SKM-1 treated with dmso at 0.1 percent for 144 hours (cell line): ENCODE measurements at regions not wholly inside any gene's neighbourhood (a gene's known extent, or its start where the extent isn't known, plus 50 kb on each side); places are given as distances from the start of the nearest gene placed in this dataset.
"Not testable (repeated sequence)": the region's sequence is repeated elsewhere in the genome, so short reads cannot be mapped to it uniquely, and the experiment has no call there.

Experiments used
- DNase-seq: peaks from one replicate; lab custom pipeline; 2025; ENCODE audit not compliant: unreplicated experiment; lab: John Stamatoyannopoulos, UW

- no peak for DNase-seq
Measured at GRCh38 chrX:112946227-112946626, 105.6 kb upstream of the AMOT start.

GRCh38 chrX:112945826-112946225, 105.2 kb upstream of the AMOT start:
- no peak for DNase-seq

DNA sequence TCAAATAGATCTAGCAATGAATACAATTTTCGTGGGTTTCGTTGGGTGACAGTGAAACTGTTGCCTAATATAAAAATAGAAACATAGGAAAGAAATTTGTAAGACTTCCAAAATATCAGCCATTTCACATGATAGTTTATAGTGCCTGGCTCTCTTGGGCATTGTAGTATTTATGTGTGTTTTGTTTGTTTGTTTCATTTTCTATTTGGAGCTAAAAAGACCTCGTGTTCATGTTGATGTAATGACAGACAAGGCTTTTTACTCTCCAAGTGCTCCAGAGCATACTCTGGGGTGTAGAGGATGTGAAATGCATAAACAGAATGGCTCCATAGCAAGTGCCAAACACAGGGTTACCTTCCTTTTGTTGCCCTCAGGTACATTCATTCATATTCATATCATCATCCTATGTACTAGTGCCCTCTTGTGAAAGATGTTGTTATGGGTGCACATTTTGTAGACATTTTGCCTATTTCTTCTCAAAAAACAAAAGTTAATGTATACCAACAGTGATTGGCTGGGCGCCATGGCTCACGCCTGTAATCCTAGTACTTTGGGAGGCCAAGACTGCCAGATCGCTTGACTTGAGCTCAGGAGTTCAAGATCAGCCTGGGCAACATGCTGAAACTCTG, 100.7 kb upstream of the AMOT start:
- no peak for DNase-seq

GRCh38 chrX:112935029-112935428, 94.4 kb upstream of the AMOT start:
- no peak for DNase-seq

GRCh38 chrX:112931900-112932299, 91.3 kb upstream of the AMOT start:
- DNase-seq, result no peak

- no peak for DNase-seq
Measured at GRCh38 chrX:112931478-112931877, 90.8 kb upstream of the AMOT start.

GRCh38 chrX:112923381-112923780, 82.8 kb upstream of the AMOT start:
- not testable (repeated sequence) for DNase-seq

GRCh38 chrX:112913807-112914206, 73.2 kb upstream of the AMOT start:
- DNase-seq, result no peak

DNA sequence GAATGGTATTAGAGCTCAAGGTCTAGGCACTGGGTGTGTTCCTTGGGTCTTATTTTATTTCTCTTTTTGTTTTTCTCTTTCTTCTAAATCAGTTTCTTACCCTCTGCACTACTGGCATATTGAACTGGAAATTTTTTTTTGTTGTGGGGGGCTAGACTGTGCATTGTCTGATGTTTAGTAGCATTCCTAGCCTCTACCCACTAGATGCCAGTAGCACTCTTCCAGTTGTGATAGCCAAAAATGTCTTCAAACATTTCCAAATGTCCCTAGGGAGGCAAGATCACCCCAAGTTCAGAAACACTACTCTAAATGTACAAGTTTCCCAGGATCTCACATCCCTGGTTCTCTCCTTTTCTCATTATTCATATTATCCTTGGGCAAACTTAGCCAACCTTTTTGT, 69.8 kb upstream of the AMOT start:
- no peak for DNase-seq

DNA sequence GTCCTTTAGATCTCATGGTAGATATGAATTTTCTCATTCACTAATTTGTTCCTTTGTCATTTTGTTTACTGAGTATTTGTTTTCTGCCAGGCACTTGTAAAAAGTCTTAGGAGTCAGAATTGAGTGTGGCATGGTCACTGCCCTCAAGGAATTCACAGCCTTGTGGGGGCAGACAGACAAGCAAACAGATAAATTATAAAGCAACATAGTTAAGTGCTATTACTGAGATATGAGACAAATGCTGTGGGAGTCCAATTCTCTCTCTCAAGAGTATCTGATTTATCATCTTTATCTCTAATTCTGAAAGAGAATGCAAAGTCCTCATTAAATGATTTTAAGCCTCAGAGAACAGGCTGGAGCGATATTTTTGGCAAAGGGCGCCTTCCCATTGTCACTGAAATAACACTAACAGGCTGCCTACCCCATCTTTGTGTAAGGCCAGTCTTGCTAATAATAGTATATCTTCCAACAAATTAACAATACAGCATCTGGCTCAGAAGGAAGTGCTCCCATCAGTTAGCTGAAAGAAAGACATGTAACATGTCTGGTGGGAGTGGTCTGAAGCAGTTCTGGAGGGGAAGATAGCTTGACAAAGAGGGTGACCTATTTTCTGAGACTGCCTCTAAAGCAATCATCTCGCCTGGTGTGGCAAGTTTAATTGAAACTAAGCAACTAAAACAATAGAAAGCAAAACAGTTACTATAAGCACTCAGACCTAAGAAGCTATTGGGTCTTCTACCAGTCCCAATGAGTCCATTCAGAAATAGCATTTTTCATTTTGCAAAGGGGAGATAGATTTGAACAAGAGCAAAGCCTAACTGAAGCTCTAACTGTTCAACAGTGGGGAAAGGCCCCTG, 61.5 kb upstream of the AMOT start:
- DNase-seq, result no peak

GRCh38 chrX:112896051-112896450, 55.4 kb upstream of the AMOT start:
- DNase-seq, result no peak
